Neural cell (in vitro differentiated cells): ENCODE measurements at regions not wholly inside any gene's neighbourhood (a gene's known extent, or its start where the extent isn't known, plus 50 kb on each side); places are given as distances from the start of the nearest gene placed in this dataset.

Experiments
- EZH2 ChIP-seq: fragments of 200-600, 300-800 bp; shearing (Covaris generic), sonication (generic); IDR thresholded peaks from 2 replicates; pipeline ENCODE4 v1.6.1; 2014; ENCODE audit warnings: antibody characterized with exemption, low read length, borderline replicate concordance, mild to moderate bottlenecking; ENCODE audit not compliant: insufficient read depth, poor library complexity, severe bottlenecking
- MXI1 ChIP-seq: fragments of 450-650 bp; conservative IDR thresholded peaks from 2 replicates; pipeline ENCODE4 v1.6.1; 2014; ENCODE audit warnings: antibody characterized with exemption, mild to moderate bottlenecking; ENCODE audit not compliant: poor library complexity, severe bottlenecking
- POLR2AphosphoS5 ChIP-seq: IDR thresholded peaks from 2 replicates; pipeline ENCODE4 v1.6.1; 2012
- RAD21 ChIP-seq: fragments of 450-650 bp; conservative IDR thresholded peaks from 2 replicates; pipeline ENCODE4 v1.6.1; 2014; ENCODE audit warnings: antibody characterized with exemption, mild to moderate bottlenecking, moderate library complexity
- REST ChIP-seq: IDR thresholded peaks from 2 replicates; pipeline ENCODE4 v1.6.1; 2012; ENCODE audit warnings: borderline replicate concordance
- TAF1 ChIP-seq: IDR thresholded peaks from 2 replicates; pipeline ENCODE4 v1.6.1; 2012; ENCODE audit warnings: low read depth
- TF ChIP-seq, protein P1 (sequence below): fragments of 450-650 bp; IDR thresholded peaks from 2 replicates; pipeline ENCODE4 v1.5.1; 2014; ENCODE audit warnings: antibody characterized with exemption, mild to moderate bottlenecking, moderate library complexity; ENCODE audit not compliant: poor library complexity, severe bottlenecking

GRCh38 chr5:81825237-81825636 lies 74.3 kb upstream of the SSBP2 start:
- TF ChIP-seq, protein P1, sequence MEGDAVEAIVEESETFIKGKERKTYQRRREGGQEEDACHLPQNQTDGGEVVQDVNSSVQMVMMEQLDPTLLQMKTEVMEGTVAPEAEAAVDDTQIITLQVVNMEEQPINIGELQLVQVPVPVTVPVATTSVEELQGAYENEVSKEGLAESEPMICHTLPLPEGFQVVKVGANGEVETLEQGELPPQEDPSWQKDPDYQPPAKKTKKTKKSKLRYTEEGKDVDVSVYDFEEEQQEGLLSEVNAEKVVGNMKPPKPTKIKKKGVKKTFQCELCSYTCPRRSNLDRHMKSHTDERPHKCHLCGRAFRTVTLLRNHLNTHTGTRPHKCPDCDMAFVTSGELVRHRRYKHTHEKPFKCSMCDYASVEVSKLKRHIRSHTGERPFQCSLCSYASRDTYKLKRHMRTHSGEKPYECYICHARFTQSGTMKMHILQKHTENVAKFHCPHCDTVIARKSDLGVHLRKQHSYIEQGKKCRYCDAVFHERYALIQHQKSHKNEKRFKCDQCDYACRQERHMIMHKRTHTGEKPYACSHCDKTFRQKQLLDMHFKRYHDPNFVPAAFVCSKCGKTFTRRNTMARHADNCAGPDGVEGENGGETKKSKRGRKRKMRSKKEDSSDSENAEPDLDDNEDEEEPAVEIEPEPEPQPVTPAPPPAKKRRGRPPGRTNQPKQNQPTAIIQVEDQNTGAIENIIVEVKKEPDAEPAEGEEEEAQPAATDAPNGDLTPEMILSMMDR, result no peak
- TF ChIP-seq EZH2, result no peak
- TF ChIP-seq POLR2AphosphoS5, result no peak
- TF ChIP-seq RAD21, result no peak
- TF ChIP-seq TAF1, result no peak
- no peak for TF ChIP-seq REST
- no peak for TF ChIP-seq MXI1
